NB4 (cell line): ENCODE measurements at regions not wholly inside any gene's neighbourhood (a gene's known extent, or its start where the extent isn't known, plus 50 kb on each side); places are given as distances from the start of the nearest gene placed in this dataset.

ENCODE experiments used
- DNase-seq: peaks from one replicate; pipeline ENCODE4 v3.0.0; 2010; ENCODE audit warnings: low read depth
- H3K4me3 ChIP-seq: one replicate; pipeline ENCODE4 v1.5.1; 2011; ENCODE audit warnings: mild to moderate bottlenecking, low read depth, low read length, moderate library complexity
- CTCF ChIP-seq: IDR thresholded peaks from one replicate; pipeline ENCODE4 v1.5.1; 2012; ENCODE audit warnings: low read depth, low read length
- MYC ChIP-seq: IDR thresholded peaks from 2 replicates; pipeline ENCODE4 v1.6.1; 2011; ENCODE audit warnings: low read depth, low read length
- POLR2A ChIP-seq: IDR thresholded peaks from 2 replicates; pipeline ENCODE4 v1.6.1; 2011; ENCODE audit warnings: mild to moderate bottlenecking; ENCODE audit not compliant: insufficient read length; ENCODE audit errors: extremely low read depth
- TF ChIP-seq, protein P1 (sequence below): IDR thresholded peaks from 2 replicates; pipeline ENCODE4 v1.6.1; 2011; ENCODE audit warnings: low read depth, low read length

DNA sequence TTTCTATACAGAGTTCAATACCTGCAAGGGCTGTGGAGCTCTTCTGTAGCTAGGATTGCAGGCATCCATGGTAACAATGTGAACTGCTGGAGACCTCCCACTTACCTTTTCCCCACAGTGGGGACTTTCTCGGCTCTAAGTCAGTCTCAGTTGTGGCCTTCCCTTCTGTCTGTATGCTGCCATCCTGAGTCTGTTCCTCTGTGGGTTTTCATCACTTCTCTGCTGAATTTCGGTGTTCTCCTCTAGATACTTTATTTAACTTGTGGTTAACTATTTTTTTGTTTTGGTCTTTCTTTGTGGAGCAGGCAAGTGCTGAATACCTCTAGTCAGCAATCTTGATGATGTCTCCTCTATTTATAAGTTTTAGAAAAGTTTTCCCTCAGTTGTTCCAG, 647.2 kb upstream of the CDH2 start:
- DNase-seq, result no peak
- no peak for TF ChIP-seq MYC
- no peak for TF ChIP-seq CTCF
- TF ChIP-seq, protein P1, sequence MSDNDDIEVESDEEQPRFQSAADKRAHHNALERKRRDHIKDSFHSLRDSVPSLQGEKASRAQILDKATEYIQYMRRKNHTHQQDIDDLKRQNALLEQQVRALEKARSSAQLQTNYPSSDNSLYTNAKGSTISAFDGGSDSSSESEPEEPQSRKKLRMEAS, result no peak
- no peak overlapping the region for H3K4me3 ChIP-seq

DNA sequence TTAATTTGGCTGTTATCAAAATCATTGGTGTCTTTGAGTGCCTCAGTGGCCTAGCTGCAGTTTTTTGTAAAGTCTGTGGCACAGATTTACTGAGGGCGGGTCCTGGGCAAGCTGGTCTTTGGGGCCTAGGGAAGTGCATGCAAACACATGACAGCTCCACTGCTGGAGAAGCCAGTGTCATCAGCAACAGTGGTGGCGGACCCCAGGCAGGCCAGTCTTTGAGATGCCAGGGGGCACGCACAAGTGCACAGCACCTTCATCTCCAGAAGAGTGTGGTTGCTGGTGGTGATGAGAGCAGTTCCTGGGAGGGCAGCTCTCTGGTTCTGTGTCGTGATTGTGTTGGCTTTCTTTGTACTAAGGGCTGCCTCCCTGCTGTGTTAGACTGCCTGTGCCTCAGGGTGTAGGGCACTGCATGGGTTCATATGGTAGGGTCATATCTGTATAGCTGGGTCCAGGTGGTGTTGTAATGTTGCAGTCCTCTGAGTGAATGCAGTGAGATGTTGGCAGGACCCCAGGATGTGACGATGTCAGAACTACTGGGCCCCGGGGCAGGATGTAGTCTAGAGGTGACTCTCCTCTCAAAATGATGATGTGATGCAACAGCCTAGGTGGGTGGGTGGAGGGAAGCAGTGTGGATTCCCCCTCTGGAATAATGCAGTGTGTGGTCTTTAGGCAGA, 646.7 kb upstream of the CDH2 start:
- no peak for TF ChIP-seq CTCF
- TF ChIP-seq POLR2A, result no peak
- no peak for TF ChIP-seq MYC
- TF ChIP-seq, protein P1, result no peak
- no peak for DNase-seq
- no peak overlapping the region for H3K4me3 ChIP-seq

DNA sequence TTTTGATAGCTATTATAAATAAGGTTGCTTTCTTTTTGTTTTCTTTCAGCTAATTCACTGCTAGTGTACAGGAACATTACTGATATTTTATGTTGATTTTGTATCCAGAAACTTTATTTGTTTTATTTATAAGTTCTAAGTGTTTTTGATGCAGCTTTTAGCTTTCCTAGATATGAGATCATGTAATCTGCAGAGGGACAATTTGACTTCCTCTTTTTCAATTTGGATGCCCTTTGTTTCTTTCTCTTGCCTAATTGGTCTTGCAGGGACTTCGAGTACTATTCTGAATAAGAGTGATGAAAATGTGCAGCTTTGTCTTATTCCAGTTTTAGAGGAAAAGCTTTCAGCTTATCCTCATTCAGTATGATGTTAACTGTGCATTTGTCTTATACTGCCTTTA, 643.4 kb upstream of the CDH2 start:
- no peak overlapping the region for H3K4me3 ChIP-seq
- peak; percentile 3 for DNase-seq
- no peak for TF ChIP-seq POLR2A
- no peak for TF ChIP-seq CTCF
- TF ChIP-seq, protein P1, result no peak
- no peak for TF ChIP-seq MYC

DNA sequence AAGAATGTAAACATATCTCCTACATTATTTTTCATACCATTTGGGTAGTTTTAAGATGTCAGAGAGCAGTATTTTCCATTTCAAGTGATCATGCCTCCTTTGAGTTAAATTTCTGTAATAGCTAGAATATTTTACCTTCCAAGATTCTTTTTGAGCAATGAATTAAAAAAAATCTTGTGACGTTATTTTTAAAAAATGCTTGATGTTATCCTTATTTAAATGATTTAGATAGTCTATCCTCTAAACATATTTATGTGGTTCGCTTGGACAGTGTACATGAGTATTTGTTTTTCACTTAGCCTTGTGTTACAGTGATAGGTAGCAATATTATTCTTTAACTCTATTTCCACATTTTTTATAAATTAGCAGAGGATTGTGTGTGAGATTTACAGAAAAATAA, 639.2 kb upstream of the CDH2 start:
- TF ChIP-seq CTCF, result no peak
- TF ChIP-seq, protein P1, result no peak
- no peak for TF ChIP-seq MYC
- TF ChIP-seq POLR2A, result no peak
- no peak overlapping the region for H3K4me3 ChIP-seq
- no peak for DNase-seq

DNA sequence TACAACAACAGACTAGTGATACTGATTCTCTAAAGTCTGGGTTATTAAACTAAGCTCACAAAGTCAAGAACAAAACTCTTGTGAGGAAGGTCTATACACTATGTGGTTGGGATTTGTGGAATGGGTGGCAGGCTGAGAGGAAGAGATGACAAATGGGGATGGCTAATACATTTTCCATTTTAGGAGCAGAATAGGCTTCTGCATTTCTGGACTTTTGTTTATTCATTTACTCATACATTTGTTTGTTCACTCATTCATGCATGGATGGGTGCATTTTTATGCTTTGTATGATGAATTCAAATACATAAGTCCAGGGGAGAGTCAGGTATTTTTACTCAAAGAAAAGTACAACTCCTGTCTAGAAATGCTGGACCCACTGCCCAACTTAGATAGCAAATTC, 637.4 kb upstream of the CDH2 start:
- DNase-seq, result no peak
- TF ChIP-seq MYC (no peak), POLR2A (no peak)
- no peak overlapping the region for H3K4me3 ChIP-seq

GRCh38 chr18:28808373-28808772, 631.4 kb upstream of the CDH2 start:
- DNase-seq, result no peak
- TF ChIP-seq CTCF (no peak), POLR2A (no peak), MYC (no peak)
- TF ChIP-seq, protein P1, result no peak
- no peak overlapping the region for H3K4me3 ChIP-seq
